Endodermal cell (in vitro differentiated cells): ENCODE measurements at regions not wholly inside any gene's neighbourhood (a gene's known extent, or its start where the extent isn't known, plus 50 kb on each side); places are given as distances from the start of the nearest gene placed in this dataset.

ENCODE experiments used
- DNase-seq: peaks from one replicate; pipeline ENCODE4 v3.0.0-alpha.2; 2017
- H3K27ac ChIP-seq: 2 replicates; pipeline ENCODE4 v1.5.1; 2013; ENCODE audit warnings: mild to moderate bottlenecking, low read depth, low read length, moderate library complexity
- H3K27me3 ChIP-seq: 2 replicates; pipeline ENCODE4 v1.6.1; 2013; ENCODE audit warnings: mild to moderate bottlenecking, low read length, moderate library complexity; ENCODE audit not compliant: insufficient read depth, control insufficient read depth, poor library complexity, severe bottlenecking
- H3K36me3 ChIP-seq: 2 replicates; pipeline ENCODE4 v1.7.0; 2013; ENCODE audit warnings: mild to moderate bottlenecking, low read length, moderate library complexity; ENCODE audit not compliant: control insufficient read depth, insufficient read depth
- H3K4me1 ChIP-seq: one replicate; pipeline ENCODE4 v1.7.0; 2013; ENCODE audit warnings: low read length; ENCODE audit not compliant: control insufficient read depth, insufficient read depth
- H3K4me3 ChIP-seq: 2 replicates; pipeline ENCODE4 v1.5.1; 2013; ENCODE audit warnings: mild to moderate bottlenecking, low read length, moderate library complexity
- H3K9ac ChIP-seq: 2 replicates; pipeline ENCODE4 v1.6.1; 2013; ENCODE audit warnings: mild to moderate bottlenecking, low read length, moderate library complexity; ENCODE audit not compliant: poor library complexity, severe bottlenecking; ENCODE audit errors: extremely low read depth
- H3K9me3 ChIP-seq: 2 replicates; pipeline ENCODE4 v1.6.1; 2013; ENCODE audit warnings: mild to moderate bottlenecking, low read length, moderate library complexity; ENCODE audit not compliant: control insufficient read depth
- H3K27ac Mint-ChIP-seq: 2 replicates; pipeline ENCODE4 v1.8.0; 2020; ENCODE audit warnings: mixed read lengths
- H3K27me3 Mint-ChIP-seq: 2 replicates; pipeline ENCODE4 v1.8.0; 2021; ENCODE audit warnings: mild to moderate bottlenecking, mixed read lengths; ENCODE audit not compliant: insufficient read depth
- H3K36me3 Mint-ChIP-seq: 2 replicates; pipeline ENCODE4 v1.8.0; 2020; ENCODE audit warnings: low read depth, mixed read lengths
- H3K4me1 Mint-ChIP-seq: 2 replicates; pipeline ENCODE4 v1.8.0; 2020; ENCODE audit warnings: mixed read lengths
- H3K4me3 Mint-ChIP-seq: 2 replicates; pipeline ENCODE4 v1.8.0; 2020; ENCODE audit warnings: mild to moderate bottlenecking, moderate library complexity, mixed read lengths
- H3K9me3 Mint-ChIP-seq: 2 replicates; pipeline ENCODE4 v1.8.0; 2020; ENCODE audit warnings: mild to moderate bottlenecking, mixed read lengths
- CTCF ChIP-seq: fragments of 200-600 bp; sonication (generic); conservative IDR thresholded peaks from 2 replicates; pipeline ENCODE4 v1.5.0; 2021; ENCODE audit warnings: antibody characterized with exemption, mild to moderate bottlenecking
- WGBS, 2 experiments: methylation state at CpG; one replicate each; pipeline versions ENCODE4 v1.1.5 to v1.1.7; 2013; ENCODE audit warnings: missing lambda C conversion rate in 2 of 2, mixed read lengths in 1 of 2; ENCODE audit not compliant: insufficient coverage in 1 of 2, insufficient read length in 1 of 2; 5-methylcytosine and 5-hydroxymethylcytosine counted together

GRCh38 chr19:28706693-28707092 is 506.3 kb downstream of the UQCRFS1 start:
- no peaks in the 10 kb centered on the region for H3K27me3 ChIP-seq
- no peaks in the 10 kb centered on the region for H3K36me3 ChIP-seq
- no peaks in the 10 kb centered on the region for H3K4me1 ChIP-seq
- no peaks in the 10 kb centered on the region for H3K27me3 Mint-ChIP-seq
- WGBS, 2 experiments, result 90 to 97% methylated on average over 2 of the region's 2 CpGs
- H3K9me3 ChIP-seq, result no peaks in the 10 kb centered on the region
- H3K9ac ChIP-seq, result no peak overlapping the region
- no peaks in the 10 kb centered on the region for H3K9me3 Mint-ChIP-seq
- H3K27ac ChIP-seq, result no peak overlapping the region
- H3K4me3 Mint-ChIP-seq, result no peak overlapping the region
- H3K36me3 Mint-ChIP-seq, result no peaks in the 10 kb centered on the region
- DNase-seq, result no peak
- TF ChIP-seq CTCF, result no peak
- H3K4me1 Mint-ChIP-seq, result peaks cover 2% of the 10 kb centered on the region
- H3K4me3 ChIP-seq, result no peak overlapping the region
- no peak overlapping the region for H3K27ac Mint-ChIP-seq

- Histone ChIP-seq H3K4me3 (no peak overlapping the region), H3K9ac (no peak overlapping the region), H3K9me3 (no peaks in the 10 kb centered on the region), H3K27me3 (no peaks in the 10 kb centered on the region), H3K4me1 (no peaks in the 10 kb centered on the region), H3K27ac (no peak overlapping the region), H3K36me3 (no peaks in the 10 kb centered on the region)
- WGBS, 2 experiments, result 88 to 94% methylated on average over 3 of the region's 3 CpGs
- Mint-ChIP-seq H3K4me3 (no peak overlapping the region), H3K27ac (no peak overlapping the region), H3K27me3 (no peaks in the 10 kb centered on the region), H3K9me3 (no peaks in the 10 kb centered on the region), H3K4me1 (peaks cover 2% of the 10 kb centered on the region), H3K36me3 (no peaks in the 10 kb centered on the region)
- peak; percentile 72 for TF ChIP-seq CTCF
- no peak for DNase-seq
Observed at GRCh38 chr19:28705008-28705407, 507.9 kb downstream of the UQCRFS1 start.

DNA sequence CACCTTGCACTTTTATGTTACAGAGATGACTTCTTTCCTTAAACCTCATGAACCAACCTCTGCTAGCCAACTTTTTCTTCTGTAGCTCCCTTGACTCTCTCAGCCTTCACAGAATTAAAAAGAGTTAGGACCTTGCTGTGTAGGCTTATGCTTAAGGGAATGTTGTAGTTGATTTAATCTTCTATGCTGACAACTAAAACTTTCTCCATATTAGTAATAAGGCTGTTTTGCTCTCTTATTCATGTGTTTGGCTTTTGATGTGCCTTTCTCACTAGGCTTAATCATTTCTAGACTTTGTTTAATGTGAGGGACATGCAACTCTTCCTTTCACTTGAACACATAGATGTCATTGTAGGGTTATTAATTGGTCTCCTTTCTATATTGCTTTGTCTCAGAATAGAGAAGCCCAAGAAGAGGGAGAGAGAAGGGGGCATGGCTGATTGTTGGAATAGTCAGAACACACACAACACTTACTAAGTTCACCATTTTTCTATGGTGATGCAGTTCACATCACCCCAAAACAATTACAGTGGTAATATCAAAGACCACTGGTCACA is 509.5 kb downstream of the UQCRFS1 start:
- no peak for DNase-seq
- H3K36me3 Mint-ChIP-seq, result no peaks in the 10 kb centered on the region
- Histone ChIP-seq H3K27ac (no peak overlapping the region), H3K36me3 (no peaks in the 10 kb centered on the region), H3K4me1 (no peaks in the 10 kb centered on the region), H3K27me3 (no peaks in the 10 kb centered on the region), H3K9me3 (no peaks in the 10 kb centered on the region), H3K9ac (no peak overlapping the region), H3K4me3 (no peak overlapping the region)
- H3K4me1 Mint-ChIP-seq, result peaks cover 2% of the 10 kb centered on the region
- no peaks in the 10 kb centered on the region for H3K9me3 Mint-ChIP-seq
- no peaks in the 10 kb centered on the region for H3K27me3 Mint-ChIP-seq
- TF ChIP-seq CTCF, result no peak
- H3K4me3 Mint-ChIP-seq, result no peak overlapping the region
- H3K27ac Mint-ChIP-seq, result no peak overlapping the region
